ENCODE measurements at regions not wholly inside any gene's neighbourhood (a gene's known extent, or its start where the extent isn't known, plus 50 kb on each side); places are given as distances from the start of the nearest gene placed in this dataset.
A peak's percentile ranks its signal among the peaks of the same experiment; 100 is the strongest.
"Not testable (repeated sequence)": the region's sequence is repeated elsewhere in the genome, so short reads cannot be mapped to it uniquely, and the experiment has no call there.

- Histone ChIP-seq H3K27ac (no peak overlapping the region), H3K9me3 (replicated peaks) (no peaks in the 10 kb centered on the region), H3K4me3 (no peak overlapping the region), H3K27me3 (replicated peaks) (no peaks in the 10 kb centered on the region), H3K36me3 (no peaks in the 10 kb centered on the region), H3K4me1 (replicated peaks) (no peaks in the 10 kb centered on the region)
- no peak for DNase-seq (ENCODE audit: low read depth in 1 of 2, low spot score in 2 of 2)
Measured at GRCh38 chr13:89518289-89519077, 1829.0 kb upstream of the MIR17HG start.

GRCh38 chr13:89520468-89520867 lies 1827.0 kb upstream of the MIR17HG start:
- H3K36me3 ChIP-seq: no peaks in the 10 kb centered on the region
- no peaks in the 10 kb centered on the region for H3K27me3 ChIP-seq (replicated peaks)
- no peak overlapping the region for H3K27ac ChIP-seq
- DNase-seq (ENCODE audit: low read depth in 1 of 2, low spot score in 2 of 2): no peak
- no peaks in the 10 kb centered on the region for H3K9me3 ChIP-seq (replicated peaks)
- no peak overlapping the region for H3K4me3 ChIP-seq
- no peaks in the 10 kb centered on the region for H3K4me1 ChIP-seq (replicated peaks)

- not testable (repeated sequence) for H3K4me3 ChIP-seq; H3K27ac ChIP-seq; H3K4me1 ChIP-seq (replicated peaks); H3K9me3 ChIP-seq (replicated peaks); DNase-seq (ENCODE audit: low read depth in 1 of 2, low spot score in 2 of 2); H3K36me3 ChIP-seq; H3K27me3 ChIP-seq (replicated peaks)
Measured at GRCh38 chr13:89521672-89522071, 1825.8 kb upstream of the MIR17HG start.

- peak in 1 of 2 experiments; percentile 2 for DNase-seq (ENCODE audit: low read depth in 1 of 2, low spot score in 2 of 2)
Measured at GRCh38 chr13:89541091-89542030, 1806.1 kb upstream of the MIR17HG start.

GRCh38 chr13:89550938-89551337 lies 1796.5 kb upstream of the MIR17HG start:
- Histone ChIP-seq H3K36me3 (no peaks in the 10 kb centered on the region), H3K27me3 (replicated peaks) (no peaks in the 10 kb centered on the region), H3K4me1 (replicated peaks) (no peaks in the 10 kb centered on the region), H3K9me3 (replicated peaks) (no peaks in the 10 kb centered on the region), H3K4me3 (no peak overlapping the region), H3K27ac (peak overlapping the region; percentile 31)
- peak; percentile 32 to 35 for DNase-seq (ENCODE audit: low read depth in 1 of 2, low spot score in 2 of 2)

More at GRCh38 chr13:89541091-89542030, 1806.1 kb upstream of the MIR17HG start:
- H3K9me3 ChIP-seq (replicated peaks): no peaks in the 10 kb centered on the region
- H3K27ac ChIP-seq: no peak overlapping the region
- no peaks in the 10 kb centered on the region for H3K4me1 ChIP-seq (replicated peaks)
- no peaks in the 10 kb centered on the region for H3K36me3 ChIP-seq
- no peak overlapping the region for H3K4me3 ChIP-seq
- no peaks in the 10 kb centered on the region for H3K27me3 ChIP-seq (replicated peaks)

GRCh38 chr13:89554801-89555200 lies 1792.7 kb upstream of the MIR17HG start:
- Histone ChIP-seq H3K27me3 (replicated peaks) (no peaks in the 10 kb centered on the region), H3K36me3 (no peaks in the 10 kb centered on the region), H3K9me3 (replicated peaks) (no peaks in the 10 kb centered on the region), H3K4me3 (no peak overlapping the region), H3K27ac (no peak overlapping the region), H3K4me1 (replicated peaks) (no peaks in the 10 kb centered on the region)
- DNase-seq (ENCODE audit: low read depth in 1 of 2, low spot score in 2 of 2): no peak

GRCh38 chr13:89565476-89566100 lies 1781.9 kb upstream of the MIR17HG start:
- Histone ChIP-seq H3K4me3 (no peak overlapping the region), H3K4me1 (replicated peaks) (no peaks in the 10 kb centered on the region), H3K27me3 (replicated peaks) (no peaks in the 10 kb centered on the region), H3K36me3 (no peaks in the 10 kb centered on the region), H3K9me3 (replicated peaks) (no peaks in the 10 kb centered on the region), H3K27ac (no peak overlapping the region)
- no peak for DNase-seq (ENCODE audit: low read depth in 1 of 2, low spot score in 2 of 2)

- H3K4me3 ChIP-seq: no peak overlapping the region
- no peaks in the 10 kb centered on the region for H3K27me3 ChIP-seq (replicated peaks)
- no peak overlapping the region for H3K27ac ChIP-seq
- H3K4me1 ChIP-seq (replicated peaks): no peaks in the 10 kb centered on the region
- DNase-seq (ENCODE audit: low read depth in 1 of 2, low spot score in 2 of 2): no peak
- no peaks in the 10 kb centered on the region for H3K9me3 ChIP-seq (replicated peaks)
- H3K36me3 ChIP-seq: no peaks in the 10 kb centered on the region
Measured at GRCh38 chr13:89567025-89567424, 1780.5 kb upstream of the MIR17HG start.

GRCh38 chr13:89568276-89568675 lies 1779.2 kb upstream of the MIR17HG start:
- Histone ChIP-seq H3K27me3 (replicated peaks) (no peaks in the 10 kb centered on the region), H3K27ac (no peak overlapping the region), H3K4me3 (no peak overlapping the region), H3K36me3 (no peaks in the 10 kb centered on the region), H3K4me1 (replicated peaks) (no peaks in the 10 kb centered on the region), H3K9me3 (replicated peaks) (no peaks in the 10 kb centered on the region)
- no peak for DNase-seq (ENCODE audit: low read depth in 1 of 2, low spot score in 2 of 2)

- no peak overlapping the region for H3K4me3 ChIP-seq
- DNase-seq (ENCODE audit: low read depth in 1 of 2, low spot score in 2 of 2): no peak
- H3K27me3 ChIP-seq (replicated peaks): no peaks in the 10 kb centered on the region
- H3K36me3 ChIP-seq: no peaks in the 10 kb centered on the region
- no peaks in the 10 kb centered on the region for H3K4me1 ChIP-seq (replicated peaks)
- no peaks in the 10 kb centered on the region for H3K9me3 ChIP-seq (replicated peaks)
- H3K27ac ChIP-seq: no peak overlapping the region
Measured at GRCh38 chr13:89568746-89569145, 1778.7 kb upstream of the MIR17HG start.

GRCh38 chr13:89571676-89572075 lies 1775.8 kb upstream of the MIR17HG start:
- H3K4me1 ChIP-seq (replicated peaks): no peaks in the 10 kb centered on the region
- DNase-seq (ENCODE audit: low read depth in 1 of 2, low spot score in 2 of 2): no peak
- no peak overlapping the region for H3K27ac ChIP-seq
- no peaks in the 10 kb centered on the region for H3K27me3 ChIP-seq (replicated peaks)
- H3K9me3 ChIP-seq (replicated peaks): no peaks in the 10 kb centered on the region
- H3K4me3 ChIP-seq: no peak overlapping the region
- no peaks in the 10 kb centered on the region for H3K36me3 ChIP-seq

GRCh38 chr13:89574077-89574476 lies 1773.4 kb upstream of the MIR17HG start:
- no peaks in the 10 kb centered on the region for H3K9me3 ChIP-seq (replicated peaks)
- no peaks in the 10 kb centered on the region for H3K4me1 ChIP-seq (replicated peaks)
- no peak for DNase-seq (ENCODE audit: low read depth in 1 of 2, low spot score in 2 of 2)
- H3K4me3 ChIP-seq: no peak overlapping the region
- no peaks in the 10 kb centered on the region for H3K27me3 ChIP-seq (replicated peaks)
- no peak overlapping the region for H3K27ac ChIP-seq
- no peaks in the 10 kb centered on the region for H3K36me3 ChIP-seq

- Histone ChIP-seq H3K4me3 (no peak overlapping the region), H3K4me1 (replicated peaks) (no peaks in the 10 kb centered on the region), H3K9me3 (replicated peaks) (no peaks in the 10 kb centered on the region), H3K27ac (no peak overlapping the region), H3K36me3 (no peaks in the 10 kb centered on the region), H3K27me3 (replicated peaks) (no peaks in the 10 kb centered on the region)
- no peak for DNase-seq (ENCODE audit: low read depth in 1 of 2, low spot score in 2 of 2)
Measured at GRCh38 chr13:89577301-89577700, 1770.2 kb upstream of the MIR17HG start.
